GM18861 (cell line): ENCODE measurements at regions not wholly inside any gene's neighbourhood (a gene's known extent, or its start where the extent isn't known, plus 50 kb on each side); places are given as distances from the start of the nearest gene placed in this dataset.

Experiments
- ATAC-seq: cut with Tn5 transposase; IDR thresholded peaks from one replicate; pipeline ENCODE4 v1.9.1; 2021; ENCODE audit not compliant: unreplicated experiment

GRCh38 chr13:79681069-79681468 lies 200.1 kb downstream of the NDFIP2 start:
- ATAC-seq, result no peak

- ATAC-seq, result no peak
Measured at GRCh38 chr13:79680485-79680884, 199.5 kb downstream of the NDFIP2 start.

- ATAC-seq, result peak; percentile 77
Measured at GRCh38 chr13:79679334-79679733, 198.4 kb downstream of the NDFIP2 start.

- no peak for ATAC-seq
Measured at GRCh38 chr13:79678100-79678499, 197.1 kb downstream of the NDFIP2 start.

- ATAC-seq, result no peak
Measured at GRCh38 chr13:79675931-79676660, 195.1 kb downstream of the NDFIP2 start.

- no peak for ATAC-seq
Measured at GRCh38 chr13:79674765-79675515, 194.0 kb downstream of the NDFIP2 start.

- no peak for ATAC-seq
Measured at GRCh38 chr13:79673993-79674377, 193.0 kb downstream of the NDFIP2 start.

GRCh38 chr13:79673310-79673992 lies 192.5 kb downstream of the NDFIP2 start:
- no peak for ATAC-seq

- no peak for ATAC-seq
Measured at GRCh38 chr13:79671420-79671819, 190.5 kb downstream of the NDFIP2 start.

- no peak for ATAC-seq
Measured at GRCh38 chr13:79668201-79668752, 187.3 kb downstream of the NDFIP2 start.

GRCh38 chr13:79667771-79668170 lies 186.8 kb downstream of the NDFIP2 start:
- no peak for ATAC-seq

- no peak for ATAC-seq
Measured at GRCh38 chr13:79663977-79664636, 183.2 kb downstream of the NDFIP2 start.

- ATAC-seq, result no peak
Measured at GRCh38 chr13:79663435-79663834, 182.5 kb downstream of the NDFIP2 start.

GRCh38 chr13:79662882-79663281 lies 181.9 kb downstream of the NDFIP2 start:
- ATAC-seq, result no peak

GRCh38 chr13:79660361-79660760 lies 179.4 kb downstream of the NDFIP2 start:
- no peak for ATAC-seq

- ATAC-seq, result no peak
Measured at GRCh38 chr13:79659121-79659521, 178.2 kb downstream of the NDFIP2 start.

GRCh38 chr13:79658333-79658975 lies 177.5 kb downstream of the NDFIP2 start:
- no peak for ATAC-seq

- no peak for ATAC-seq
Measured at GRCh38 chr13:79655509-79655908, 174.6 kb downstream of the NDFIP2 start.

GRCh38 chr13:79654520-79654919 lies 173.6 kb downstream of the NDFIP2 start:
- no peak for ATAC-seq

- no peak for ATAC-seq
Measured at GRCh38 chr13:79650688-79651087, 169.7 kb downstream of the NDFIP2 start.

GRCh38 chr13:79648191-79648590 lies 167.2 kb downstream of the NDFIP2 start:
- ATAC-seq, result no peak
